ENCODE measurements at regions not wholly inside any gene's neighbourhood (a gene's known extent, or its start where the extent isn't known, plus 50 kb on each side); places are given as distances from the start of the nearest gene placed in this dataset.

DNA sequence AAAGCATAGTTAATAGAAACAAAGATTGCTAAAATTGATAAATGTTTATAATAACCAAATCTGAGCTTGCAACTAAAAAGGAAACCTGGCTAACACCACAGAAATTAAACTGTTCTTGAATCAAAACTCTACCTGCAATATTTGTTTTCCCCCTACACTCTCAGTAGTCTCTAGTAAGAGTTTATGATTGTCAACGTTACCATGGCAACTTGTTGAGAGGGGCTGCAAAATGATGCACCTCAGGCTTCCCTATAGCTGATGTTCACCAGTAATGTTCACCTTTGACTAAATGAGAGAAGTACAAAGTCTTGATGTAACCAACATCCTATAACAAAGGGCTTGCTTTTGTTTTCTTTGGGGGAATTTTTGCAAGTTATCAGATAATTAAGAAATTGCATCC lies 101.1 kb upstream of the FHIT start:
- TF ChIP-seq, protein P1, sequence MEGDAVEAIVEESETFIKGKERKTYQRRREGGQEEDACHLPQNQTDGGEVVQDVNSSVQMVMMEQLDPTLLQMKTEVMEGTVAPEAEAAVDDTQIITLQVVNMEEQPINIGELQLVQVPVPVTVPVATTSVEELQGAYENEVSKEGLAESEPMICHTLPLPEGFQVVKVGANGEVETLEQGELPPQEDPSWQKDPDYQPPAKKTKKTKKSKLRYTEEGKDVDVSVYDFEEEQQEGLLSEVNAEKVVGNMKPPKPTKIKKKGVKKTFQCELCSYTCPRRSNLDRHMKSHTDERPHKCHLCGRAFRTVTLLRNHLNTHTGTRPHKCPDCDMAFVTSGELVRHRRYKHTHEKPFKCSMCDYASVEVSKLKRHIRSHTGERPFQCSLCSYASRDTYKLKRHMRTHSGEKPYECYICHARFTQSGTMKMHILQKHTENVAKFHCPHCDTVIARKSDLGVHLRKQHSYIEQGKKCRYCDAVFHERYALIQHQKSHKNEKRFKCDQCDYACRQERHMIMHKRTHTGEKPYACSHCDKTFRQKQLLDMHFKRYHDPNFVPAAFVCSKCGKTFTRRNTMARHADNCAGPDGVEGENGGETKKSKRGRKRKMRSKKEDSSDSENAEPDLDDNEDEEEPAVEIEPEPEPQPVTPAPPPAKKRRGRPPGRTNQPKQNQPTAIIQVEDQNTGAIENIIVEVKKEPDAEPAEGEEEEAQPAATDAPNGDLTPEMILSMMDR (IDR thresholded peaks at IDR 0.05), result no peak
- no peak for TF ChIP-seq POLR2A (IDR thresholded peaks at IDR 0.05)

Measured in gastroesophageal sphincter (tissue), 3 donors.